Stomach smooth muscle (tissue), 2 donors: ENCODE measurements at regions not wholly inside any gene's neighbourhood (a gene's known extent, or its start where the extent isn't known, plus 50 kb on each side); places are given as distances from the start of the nearest gene placed in this dataset.
"Not testable (repeated sequence)": the region's sequence is repeated elsewhere in the genome, so short reads cannot be mapped to it uniquely, and the experiment has no call there.

Experiments
- H3K27ac ChIP-seq: one replicate; pipeline ENCODE4 v1.7.0; 2013; ENCODE audit warnings: mild to moderate bottlenecking, low read length, inconsistent platforms
- H3K27me3 ChIP-seq, 2 donors: one replicate each; pipeline ENCODE4 v1.7.0; 2013; ENCODE audit warnings: low read length in 2 of 2; ENCODE audit not compliant: insufficient read depth in 2 of 2, control insufficient read depth in 1 of 2
- H3K36me3 ChIP-seq, 2 donors: one replicate each; pipeline ENCODE4 v1.7.0; 2013; ENCODE audit warnings: low read length in 2 of 2; ENCODE audit not compliant: control insufficient read depth in 2 of 2, insufficient read depth in 2 of 2
- H3K4me1 ChIP-seq: one replicate; pipeline ENCODE4 v1.7.0; 2013; ENCODE audit warnings: low read length; ENCODE audit not compliant: control insufficient read depth, insufficient read depth
- H3K4me3 ChIP-seq, 2 donors: one replicate each; pipeline ENCODE4 v1.7.0; 2013; ENCODE audit warnings: low read length in 2 of 2
- H3K9ac ChIP-seq, 2 donors: one replicate each; pipeline ENCODE4 v1.7.0; 2013; ENCODE audit warnings: low read length in 2 of 2, mild to moderate bottlenecking in 1 of 2
- H3K9me3 ChIP-seq, 2 donors: one replicate each; pipeline ENCODE4 v1.7.0; 2013; ENCODE audit warnings: low read length in 2 of 2; ENCODE audit not compliant: control insufficient read depth in 2 of 2
- donor health status: healthy.
- donor health status: Pancreatic carcinoma.

DNA sequence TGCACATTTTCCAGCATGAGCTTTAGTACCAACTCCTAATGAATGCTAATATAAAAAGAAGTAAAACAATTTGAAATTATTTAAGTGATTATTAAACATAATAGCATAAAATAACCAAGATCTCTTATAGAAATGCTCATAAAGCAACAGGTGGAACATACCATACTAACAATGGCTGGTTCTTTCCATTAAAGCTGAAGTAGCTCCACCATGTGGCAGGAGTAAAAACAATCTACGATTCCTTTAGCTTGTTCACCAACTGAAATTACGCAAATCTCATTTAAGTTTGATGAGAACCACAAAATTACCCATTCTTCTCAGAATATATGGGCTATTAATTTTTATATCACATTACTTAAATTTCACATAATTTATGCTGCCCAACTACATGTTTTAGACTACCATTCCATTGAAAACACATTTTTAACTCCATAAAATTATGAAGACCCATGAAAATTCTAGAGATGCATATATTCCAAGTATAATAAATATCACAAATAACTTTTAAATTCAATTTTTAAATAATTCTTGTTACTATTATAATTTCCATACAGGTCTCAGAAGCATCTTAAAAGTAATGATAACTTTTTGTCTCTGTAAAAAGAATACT, 213.6 kb downstream of the DAD1 start:
- peaks cover 11% of the 10 kb centered on the region for H3K4me1 ChIP-seq
- H3K27me3 ChIP-seq: no peaks in the 10 kb centered on the region
- H3K4me3 ChIP-seq: no peak overlapping the region

DNA sequence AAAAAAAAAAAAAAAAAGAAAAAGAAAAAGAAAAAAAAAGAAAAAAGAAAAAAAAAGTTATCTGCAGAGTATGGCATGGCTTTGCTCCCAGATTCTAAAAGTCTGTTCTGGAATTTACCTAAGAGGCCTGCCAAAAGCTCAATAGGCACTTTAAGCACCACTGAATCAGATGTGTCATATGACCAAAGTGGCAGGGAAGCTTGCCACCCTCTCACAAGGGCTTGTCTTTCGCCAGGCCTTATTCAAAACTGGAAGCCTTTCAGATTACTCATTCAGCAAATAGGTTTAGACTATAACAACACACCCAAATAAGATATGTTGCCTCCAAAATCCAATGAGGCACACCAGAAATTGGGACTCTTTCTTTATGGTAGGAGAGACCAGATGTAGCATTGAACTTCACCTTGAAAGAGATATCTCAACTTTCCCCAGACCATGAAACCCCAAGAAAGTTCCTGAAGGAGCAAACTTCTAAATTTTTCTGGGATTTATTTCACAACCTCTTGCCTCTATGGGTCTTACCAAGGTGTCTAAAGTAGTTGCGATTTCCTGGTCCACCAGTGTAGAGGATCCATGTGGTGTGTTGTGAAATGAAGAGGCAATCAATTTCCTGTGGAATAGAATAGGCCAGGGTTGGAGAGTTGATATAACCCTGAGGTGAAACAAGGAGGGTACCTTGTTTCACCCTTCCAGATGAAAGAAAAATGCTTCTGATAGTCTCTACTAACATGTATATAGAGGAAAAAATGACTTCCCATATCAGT, 218.8 kb downstream of the DAD1 start:
- Histone ChIP-seq H3K27ac (no peak overlapping the region), H3K9me3 (no peaks in the 10 kb centered on the region), H3K27me3 (no peaks in the 10 kb centered on the region), H3K4me1 (peaks cover 12% of the 10 kb centered on the region), H3K4me3 (no peak overlapping the region), H3K9ac (no peak overlapping the region), H3K36me3 (no peaks in the 10 kb centered on the region)

More for the DNA sequence above, 213.6 kb downstream of the DAD1 start:
- no peak overlapping the region for H3K27ac ChIP-seq
- H3K9ac ChIP-seq: no peak overlapping the region
- H3K9me3 ChIP-seq: no peaks in the 10 kb centered on the region
- no peaks in the 10 kb centered on the region for H3K36me3 ChIP-seq

GRCh38 chr14:22358726-22359125, 230.3 kb downstream of the DAD1 start:
- H3K9me3 ChIP-seq: peaks cover 0 to 2% of the 10 kb centered on the region in 2 donors
- H3K27me3 ChIP-seq: no peaks in the 10 kb centered on the region
- no peaks in the 10 kb centered on the region for H3K36me3 ChIP-seq
- no peaks in the 10 kb centered on the region for H3K4me1 ChIP-seq
- no peak overlapping the region for H3K27ac ChIP-seq
- H3K4me3 ChIP-seq: no peak overlapping the region
- no peak overlapping the region for H3K9ac ChIP-seq

GRCh38 chr14:22349281-22349680, 239.7 kb downstream of the DAD1 start:
- not testable (repeated sequence) for H3K4me1 ChIP-seq, H3K9ac ChIP-seq, H3K27ac ChIP-seq, H3K27me3 ChIP-seq, H3K9me3 ChIP-seq, H3K4me3 ChIP-seq, H3K36me3 ChIP-seq

DNA sequence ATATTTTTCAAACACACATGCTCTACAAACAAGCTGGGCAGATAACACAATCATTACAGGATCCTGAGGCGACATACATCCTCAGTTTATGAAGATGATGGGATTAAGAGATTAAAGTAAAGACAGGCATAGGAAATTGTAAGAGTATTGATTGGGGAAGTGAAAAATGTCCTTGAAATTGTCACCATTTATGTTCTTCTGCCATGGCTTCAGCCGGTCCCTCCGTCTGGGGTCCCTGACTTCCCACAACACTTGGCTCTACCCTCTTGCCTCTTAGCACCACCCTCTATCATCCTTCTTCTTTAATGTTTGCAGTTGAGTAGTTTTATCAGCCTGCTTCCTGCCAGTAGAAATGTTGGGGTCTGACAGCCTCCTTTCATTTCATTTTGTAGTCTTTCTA, 244.4 kb downstream of the DAD1 start:
- H3K9me3 ChIP-seq: peaks cover 3% of the 10 kb centered on the region in 2 donors
- H3K36me3 ChIP-seq: no peaks in the 10 kb centered on the region
- no peak overlapping the region for H3K27ac ChIP-seq
- no peak overlapping the region for H3K4me3 ChIP-seq
- H3K9ac ChIP-seq: no peak overlapping the region
- H3K4me1 ChIP-seq: no peaks in the 10 kb centered on the region
- H3K27me3 ChIP-seq: no peaks in the 10 kb centered on the region

GRCh38 chr14:22344209-22344608, 244.8 kb downstream of the DAD1 start:
- H3K4me1 ChIP-seq, H3K27me3 ChIP-seq, H3K36me3 ChIP-seq, H3K9ac ChIP-seq, H3K9me3 ChIP-seq, H3K27ac ChIP-seq, H3K4me3 ChIP-seq: not testable (repeated sequence)

- H3K36me3 ChIP-seq: no peaks in the 10 kb centered on the region
- no peak overlapping the region for H3K4me3 ChIP-seq
- no peaks in the 10 kb centered on the region for H3K27me3 ChIP-seq
- H3K9me3 ChIP-seq: peaks cover 3% of the 10 kb centered on the region in 2 donors
- H3K9ac ChIP-seq: no peak overlapping the region
- no peak overlapping the region for H3K27ac ChIP-seq
- H3K4me1 ChIP-seq: peaks cover 8% of the 10 kb centered on the region
Observed at GRCh38 chr14:22341049-22341448, 248.0 kb downstream of the DAD1 start.

DNA sequence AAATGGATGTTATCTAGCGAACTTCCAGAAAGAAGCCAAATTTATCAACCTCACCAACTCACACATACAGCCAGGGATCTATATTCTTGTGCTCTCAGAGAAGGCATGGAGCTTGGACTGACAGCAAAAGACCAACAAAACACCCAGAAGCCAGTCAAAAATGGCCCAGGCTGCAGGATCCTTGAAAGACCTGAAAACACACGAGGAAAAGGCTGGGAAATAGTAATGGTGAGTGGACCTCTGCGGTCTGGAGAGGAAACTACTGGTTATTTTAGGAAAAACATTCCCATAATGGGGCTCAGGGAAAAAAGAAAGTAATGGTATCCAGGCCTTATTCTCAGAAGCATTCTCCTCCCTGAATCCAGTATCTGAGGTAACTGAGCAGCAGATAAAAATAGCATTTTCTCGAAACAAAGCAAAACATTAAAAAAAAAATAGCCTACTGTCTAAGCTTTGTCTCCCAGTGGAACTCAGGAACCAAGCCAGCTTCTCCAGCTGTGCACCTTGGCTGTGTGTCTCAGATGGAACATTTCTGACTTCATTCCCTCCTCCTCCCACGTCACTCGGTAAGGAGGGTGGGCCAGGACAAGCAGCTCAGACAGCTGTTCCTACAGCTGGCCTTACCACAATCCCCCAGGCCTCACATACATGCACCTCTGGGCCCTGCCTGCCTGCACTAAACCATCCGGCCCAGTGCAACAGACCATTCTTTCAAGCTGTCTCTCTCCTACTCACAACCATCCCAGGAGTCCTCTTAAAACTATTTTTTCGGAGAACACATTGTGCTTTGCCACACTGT, 249.9 kb downstream of the DAD1 start:
- Histone ChIP-seq H3K4me3 (no peak overlapping the region), H3K36me3 (no peaks in the 10 kb centered on the region), H3K27me3 (no peaks in the 10 kb centered on the region), H3K4me1 (peaks cover 8% of the 10 kb centered on the region), H3K27ac (peak overlapping the region; percentile 65), H3K9me3 (peaks cover 0 to 3% of the 10 kb centered on the region in 2 donors), H3K9ac (no peak overlapping the region)

DNA sequence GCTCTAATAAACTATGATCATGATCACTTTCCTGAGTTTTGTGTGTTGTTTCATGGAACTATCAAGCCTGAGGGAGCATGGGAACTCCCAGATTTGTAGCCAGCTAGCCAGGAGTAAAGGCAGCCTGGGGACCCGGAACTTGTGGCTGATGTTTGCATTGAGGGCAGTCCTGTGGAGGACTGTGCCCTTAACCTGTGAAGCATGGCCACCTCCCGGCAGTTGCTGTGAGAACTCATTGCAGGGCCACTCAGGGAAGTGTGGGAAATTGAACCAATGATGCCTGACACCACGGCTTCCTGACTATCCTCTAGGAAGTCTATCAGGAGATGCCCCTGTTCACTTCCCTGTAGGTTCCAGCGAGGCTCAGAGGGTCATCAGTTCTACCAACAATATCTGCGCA, 250.6 kb downstream of the DAD1 start:
- H3K36me3 ChIP-seq: no peaks in the 10 kb centered on the region
- H3K27ac ChIP-seq: peak overlapping the region; percentile 27
- H3K9ac ChIP-seq: no peak overlapping the region
- peaks cover 8% of the 10 kb centered on the region for H3K4me1 ChIP-seq
- H3K9me3 ChIP-seq: peaks cover 0 to under 1% of the 10 kb centered on the region in 2 donors
- H3K27me3 ChIP-seq: no peaks in the 10 kb centered on the region
- H3K4me3 ChIP-seq: no peak overlapping the region

- H3K4me1 ChIP-seq: peaks cover 8% of the 10 kb centered on the region
- no peak overlapping the region for H3K4me3 ChIP-seq
- H3K9ac ChIP-seq: no peak overlapping the region
- no peaks in the 10 kb centered on the region for H3K27me3 ChIP-seq
- no peaks in the 10 kb centered on the region for H3K9me3 ChIP-seq
- H3K27ac ChIP-seq: peak overlapping the region; percentile 27
- H3K36me3 ChIP-seq: no peaks in the 10 kb centered on the region
Observed at GRCh38 chr14:22337938-22338337, 251.1 kb downstream of the DAD1 start.
